HuH-7.5 (cell line): ENCODE measurements at regions not wholly inside any gene's neighbourhood (a gene's known extent, or its start where the extent isn't known, plus 50 kb on each side); places are given as distances from the start of the nearest gene placed in this dataset.

Experiments
- DNase-seq: peaks from one replicate; pipeline ENCODE4 v3.0.0; 2011; ENCODE audit warnings: low spot score

DNA sequence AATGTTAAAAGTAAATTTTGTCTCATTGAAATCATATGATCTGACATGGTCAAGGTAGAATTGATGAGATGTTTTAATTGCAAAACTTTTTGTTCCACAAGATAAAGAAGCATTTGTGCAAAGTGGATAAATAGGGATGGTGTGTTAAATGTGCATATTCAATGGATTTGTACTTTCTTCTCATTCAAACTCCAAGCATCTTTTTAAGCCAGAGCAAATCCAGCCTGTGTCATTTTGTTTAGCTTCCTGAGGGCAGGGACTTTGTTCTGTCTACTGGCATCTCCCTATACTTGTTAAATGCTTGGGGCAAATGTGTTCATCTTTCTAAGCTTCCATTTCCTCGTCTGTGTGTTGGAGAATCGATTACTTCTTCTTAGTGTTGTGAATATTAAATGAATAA, 200.3 kb downstream of the SLIT2 start:
- no peak for DNase-seq

- no peak for DNase-seq
These were observed 202.8 kb downstream of the SLIT2 start for GRCh38 chr4:20454515-20454914.

DNA sequence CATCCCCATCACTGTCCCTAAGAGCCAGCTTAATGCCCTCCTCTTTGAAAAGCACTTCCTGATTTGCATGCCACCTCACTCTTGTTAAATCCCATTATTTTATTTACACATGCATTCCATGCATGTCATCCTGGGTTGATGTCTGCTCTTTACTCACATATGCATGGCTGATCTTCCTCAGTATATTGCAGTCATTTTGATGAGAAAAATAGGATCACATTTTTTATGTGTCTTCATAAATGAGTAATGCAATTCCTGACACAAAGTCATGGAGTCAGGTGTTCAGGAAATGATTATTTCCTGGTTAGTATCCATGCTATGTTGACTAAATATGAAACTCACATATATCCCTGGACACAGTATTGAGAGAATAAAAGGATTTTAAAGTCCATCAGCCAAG, 204.7 kb downstream of the SLIT2 start:
- no peak for DNase-seq

DNA sequence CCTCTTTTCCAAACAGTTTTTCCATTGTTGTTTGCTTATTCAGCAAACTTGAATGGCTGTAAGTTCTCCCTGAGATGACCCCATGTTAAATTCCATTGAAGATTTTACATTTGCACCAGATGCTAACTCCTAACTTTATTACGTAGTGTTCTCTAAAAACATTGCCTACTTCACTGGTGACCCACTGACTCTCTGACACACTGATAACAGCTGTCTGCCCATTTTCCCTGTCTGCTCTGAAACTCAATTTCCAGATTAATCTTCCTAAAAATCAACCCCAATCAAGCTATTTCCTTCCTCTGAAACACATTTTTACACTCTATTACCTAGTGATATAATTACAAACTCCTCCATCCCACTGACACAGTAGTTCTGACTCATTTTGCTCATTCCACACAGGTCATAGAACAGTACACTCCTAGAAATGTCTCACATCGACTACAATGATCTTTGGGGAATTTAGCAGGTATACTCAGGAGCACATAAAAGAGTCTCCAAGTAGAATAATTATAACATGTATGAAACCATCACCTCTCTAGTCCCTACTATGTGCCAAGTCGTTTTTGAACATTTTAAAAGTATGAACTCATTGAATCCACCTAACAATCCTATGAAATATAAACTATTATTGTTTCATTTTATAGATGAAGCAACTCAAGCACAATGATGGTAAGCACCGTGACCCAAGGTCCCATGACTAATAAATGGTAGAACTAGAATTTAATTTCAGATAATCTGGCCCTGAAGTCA, 210.9 kb downstream of the SLIT2 start:
- DNase-seq, result no peak

DNA sequence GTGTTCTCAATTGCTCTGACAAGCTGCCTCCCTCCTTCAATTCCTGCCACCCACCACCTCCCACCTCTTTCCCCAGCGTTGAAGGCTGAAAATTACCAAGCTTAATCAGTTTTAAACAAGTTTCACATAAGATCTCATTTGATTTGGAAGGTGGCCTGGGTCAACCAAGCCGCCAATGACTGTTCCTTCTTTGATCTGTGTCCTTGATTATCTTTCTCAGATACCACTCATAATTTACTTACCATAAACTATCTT, 211.4 kb downstream of the SLIT2 start:
- DNase-seq, result no peak

GRCh38 chr4:20464381-20464780, 212.7 kb downstream of the SLIT2 start:
- no peak for DNase-seq

DNA sequence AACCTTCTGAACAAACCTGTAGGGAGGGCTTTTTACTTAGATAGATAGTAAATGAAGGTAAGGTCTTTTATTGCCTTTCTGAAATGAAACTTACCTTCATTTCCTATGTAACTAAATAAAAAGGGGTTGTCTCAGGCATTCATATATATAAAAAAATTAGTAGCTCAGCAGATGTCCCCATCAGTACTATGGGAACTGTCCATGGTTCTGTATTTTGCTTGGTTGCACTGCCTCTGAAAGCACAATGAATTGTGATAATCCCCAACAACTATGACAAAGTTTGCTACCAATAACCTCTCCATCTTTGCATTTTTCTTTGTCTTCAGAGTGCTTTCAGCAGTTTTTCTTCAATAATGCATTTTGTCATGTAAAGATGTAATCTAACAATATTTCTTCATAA, 222.4 kb downstream of the SLIT2 start:
- DNase-seq, result no peak

DNA sequence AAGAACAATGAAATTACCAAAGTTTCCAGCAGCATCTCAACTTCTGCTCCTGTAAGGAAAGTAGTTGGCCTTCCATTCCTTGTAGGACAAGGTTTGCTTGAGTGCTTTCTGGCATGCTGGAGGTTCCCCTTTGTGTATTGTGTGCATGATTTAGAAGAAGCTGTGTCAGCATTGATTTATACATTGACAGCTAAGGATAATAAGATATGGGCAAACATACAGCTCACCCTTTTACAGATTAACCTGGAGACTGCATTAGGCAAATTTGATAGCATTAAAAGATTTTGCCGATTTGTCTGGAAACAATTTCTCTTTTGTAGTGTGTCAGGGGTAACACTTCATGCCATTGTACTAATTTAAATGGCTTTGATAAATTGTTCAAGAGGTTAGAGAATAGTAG, 221.8 kb upstream of the PACRGL start:
- no peak for DNase-seq

- DNase-seq, result no peak
These were observed 219.9 kb upstream of the PACRGL start for GRCh38 chr4:20480165-20480947.

GRCh38 chr4:20483416-20483815, 216.8 kb upstream of the PACRGL start:
- no peak for DNase-seq

DNA sequence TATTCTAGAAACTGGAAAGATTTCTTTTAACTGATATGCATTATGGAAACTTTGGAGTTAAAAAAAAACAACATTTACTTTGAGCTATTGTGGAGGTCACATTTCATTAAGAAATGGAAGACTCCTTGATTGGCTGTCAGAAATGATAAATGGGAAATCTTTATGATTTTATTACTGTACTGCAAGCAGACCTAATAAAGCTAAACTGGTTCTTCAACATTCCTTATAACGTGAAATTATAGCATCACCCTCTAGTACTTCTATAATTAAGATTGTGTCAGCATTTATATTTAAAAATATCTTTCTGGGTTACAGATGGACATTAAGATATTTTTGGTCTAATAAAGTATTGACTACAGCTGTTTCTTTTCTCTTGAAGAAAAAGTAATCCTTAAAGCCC, 213.8 kb upstream of the PACRGL start:
- no peak for DNase-seq

DNA sequence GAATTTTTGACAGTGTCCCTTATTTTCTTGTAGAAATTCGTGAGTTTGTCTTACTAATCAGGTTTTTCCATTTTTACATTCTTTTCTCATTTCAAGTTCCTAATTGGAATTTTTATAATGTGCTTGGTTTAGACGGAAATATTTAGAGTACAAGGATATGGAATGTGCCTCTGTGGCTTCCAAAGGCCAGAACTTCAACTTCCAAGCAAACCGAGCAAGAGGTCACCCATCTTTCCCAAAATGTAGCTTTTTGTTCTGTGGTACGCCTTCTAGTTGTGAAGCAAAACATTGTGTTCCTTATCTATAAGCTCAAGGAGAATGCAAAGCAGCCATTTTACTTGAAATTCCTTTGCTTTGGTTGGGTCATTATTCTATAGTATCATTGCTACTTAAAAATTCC, 212.8 kb upstream of the PACRGL start:
- DNase-seq, result no peak

- DNase-seq, result no peak
These were observed 212.4 kb upstream of the PACRGL start for GRCh38 chr4:20487852-20488251.

DNA sequence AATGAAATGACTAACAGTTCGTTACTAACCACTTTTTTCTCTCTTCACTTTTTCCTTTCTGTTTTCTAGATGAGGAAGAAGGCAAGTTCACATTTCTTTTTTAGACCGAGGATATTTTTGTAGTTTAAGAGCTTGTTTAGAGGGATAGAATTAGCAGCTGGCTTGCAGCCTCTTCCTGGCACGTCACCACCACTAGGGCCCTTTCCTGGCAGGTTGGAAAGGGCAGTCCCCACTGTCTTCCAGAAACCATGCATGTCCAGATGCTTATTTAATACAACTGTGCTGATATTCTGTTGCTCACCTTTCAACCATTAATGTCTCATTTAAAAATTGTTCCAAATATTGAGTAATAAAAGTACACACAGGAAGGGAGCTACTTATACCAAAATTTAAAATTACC, 209.5 kb upstream of the PACRGL start:
- DNase-seq, result no peak

DNA sequence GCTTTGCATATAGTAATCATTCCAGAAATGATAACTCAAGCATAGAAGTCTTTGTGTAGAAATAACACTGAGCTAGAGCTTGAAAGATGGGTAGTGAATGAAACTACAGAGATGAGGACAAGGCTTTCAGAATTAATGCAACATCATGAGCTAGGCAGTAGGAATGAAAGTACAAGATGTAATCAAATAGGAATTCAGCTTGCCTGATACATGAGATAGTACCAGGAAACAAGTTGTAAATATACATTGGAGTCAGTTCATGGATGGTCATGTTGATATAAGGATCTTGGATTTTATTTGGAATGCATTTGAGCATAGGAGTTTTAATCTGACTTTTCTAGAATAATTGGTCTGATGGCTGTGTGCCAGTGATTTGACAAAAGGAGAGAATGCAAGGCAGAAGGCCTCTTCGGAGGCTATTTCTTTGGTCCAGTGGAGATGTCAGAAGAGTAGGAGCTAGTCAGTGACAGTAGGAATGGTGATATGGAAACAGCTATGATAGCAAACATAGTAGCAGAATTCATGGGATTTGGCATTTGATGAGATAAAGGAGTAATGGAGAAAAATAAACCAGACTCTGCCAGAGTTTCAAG, 206.4 kb upstream of the PACRGL start:
- no peak for DNase-seq

DNA sequence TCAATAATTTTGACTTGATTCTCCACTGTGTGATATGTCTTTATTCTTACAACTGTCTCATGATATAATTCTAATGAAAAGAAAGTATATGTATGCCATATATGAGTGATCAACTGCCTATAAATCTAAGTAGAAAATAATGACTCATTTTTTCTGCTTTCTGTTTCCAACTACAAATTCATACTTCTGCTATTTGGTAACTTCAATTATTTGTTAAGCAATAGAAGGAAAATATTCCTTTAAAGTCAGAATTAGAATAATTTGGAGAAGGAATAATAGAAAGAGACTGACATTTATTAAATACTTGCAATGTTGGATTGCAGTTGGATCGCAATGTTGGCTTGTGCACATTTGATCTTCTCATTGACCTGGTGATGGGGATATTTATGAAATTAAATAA, 204.2 kb upstream of the PACRGL start:
- DNase-seq, result no peak

DNA sequence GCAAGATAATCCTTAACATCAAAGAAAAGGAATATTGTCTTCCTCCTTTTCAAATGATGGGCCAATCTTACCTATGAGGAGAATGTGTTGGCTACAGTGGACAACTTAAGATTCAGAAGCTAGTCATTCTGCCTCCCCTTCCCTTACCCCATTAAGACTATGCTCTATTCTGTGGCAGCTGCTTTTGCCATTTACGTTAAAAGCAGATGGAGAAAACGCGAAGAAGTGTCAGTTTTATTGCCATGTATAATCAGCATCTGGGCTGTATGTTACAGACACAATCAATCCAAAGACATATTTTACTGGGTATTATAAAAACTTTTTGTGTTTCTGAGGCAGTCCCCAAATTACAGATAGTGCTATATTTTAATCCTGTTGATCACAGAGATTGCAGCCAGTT, 196.1 kb upstream of the PACRGL start:
- DNase-seq, result no peak

GRCh38 chr4:20505927-20506326, 194.3 kb upstream of the PACRGL start:
- DNase-seq, result no peak

GRCh38 chr4:20506827-20507226, 193.4 kb upstream of the PACRGL start:
- no peak for DNase-seq

GRCh38 chr4:20509315-20509714, 190.9 kb upstream of the PACRGL start:
- no peak for DNase-seq

- DNase-seq, result no peak
These were observed 188.0 kb upstream of the PACRGL start for GRCh38 chr4:20512033-20512792.

GRCh38 chr4:20512985-20513384, 187.3 kb upstream of the PACRGL start:
- DNase-seq, result no peak

- no peak for DNase-seq
These were observed 179.4 kb upstream of the PACRGL start for GRCh38 chr4:20520901-20521300.
